ENCODE measurements at regions not wholly inside any gene's neighbourhood (a gene's known extent, or its start where the extent isn't known, plus 50 kb on each side); places are given as distances from the start of the nearest gene placed in this dataset.

DNA sequence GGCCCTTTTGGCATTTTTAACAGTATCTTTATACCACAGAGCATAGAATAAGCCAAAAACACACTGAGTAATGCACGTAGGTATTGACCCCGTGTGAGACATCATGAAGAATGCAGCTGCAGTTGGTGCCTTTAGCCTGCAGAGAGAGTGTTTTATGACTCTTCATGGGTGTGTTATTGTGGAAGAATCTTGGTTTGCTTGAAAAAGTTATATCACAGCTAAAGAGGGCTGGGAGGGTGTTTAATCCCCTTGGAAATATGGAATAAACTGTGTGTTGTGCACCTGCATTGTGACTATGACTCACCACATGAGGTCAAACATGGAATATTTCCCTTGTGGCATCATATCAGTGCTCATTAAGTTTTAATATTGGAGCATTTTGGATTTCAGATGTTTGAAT, 458.7 kb downstream of the CDH9 start:
- TF ChIP-seq CTCF (IDR thresholded peaks at IDR 0.05; ENCODE audit: poor library complexity, severe bottlenecking) = no peak
- TF ChIP-seq REST (IDR thresholded peaks at IDR 0.05; ENCODE audit: borderline replicate concordance) = no peak
- no peak for TF ChIP-seq SMC3 (conservative IDR thresholded peaks at IDR 0.05; ENCODE audit: poor library complexity)
- no peak for TF ChIP-seq POLR2AphosphoS5 (IDR thresholded peaks at IDR 0.05)
- no peak for TF ChIP-seq TAF1 (IDR thresholded peaks at IDR 0.05; ENCODE audit: low read depth)
- TF ChIP-seq EZH2 (IDR thresholded peaks at IDR 0.05; ENCODE audit: borderline replicate concordance, insufficient read depth, low read length, poor library complexity, severe bottlenecking) = no peak
- no peak for TF ChIP-seq EP300 (conservative IDR thresholded peaks at IDR 0.05; ENCODE audit: poor library complexity, severe bottlenecking)
